GM21381 (cell line): ENCODE measurements at regions not wholly inside any gene's neighbourhood (a gene's known extent, or its start where the extent isn't known, plus 50 kb on each side); places are given as distances from the start of the nearest gene placed in this dataset.
"Not testable (repeated sequence)": the region's sequence is repeated elsewhere in the genome, so short reads cannot be mapped to it uniquely, and the experiment has no call there.

Experiments used
- ATAC-seq: cut with Tn5 transposase; IDR thresholded peaks from one replicate; pipeline ENCODE4 v1.9.1; 2021; ENCODE audit warnings: mild to moderate bottlenecking, moderate library complexity; ENCODE audit not compliant: unreplicated experiment

GRCh38 chr20:41690702-41691101 lies 72.5 kb upstream of the CHD6 start:
- ATAC-seq: no peak

GRCh38 chr20:41686961-41687360 lies 68.8 kb upstream of the CHD6 start:
- no peak for ATAC-seq

- ATAC-seq: not testable (repeated sequence)
Observed at GRCh38 chr20:41685145-41685544, 67.0 kb upstream of the CHD6 start.

- ATAC-seq: no peak
Observed at GRCh38 chr20:41678799-41679198, 60.6 kb upstream of the CHD6 start.

GRCh38 chr20:41672282-41672681 lies 54.1 kb upstream of the CHD6 start:
- no peak for ATAC-seq

GRCh38 chr20:41671143-41671542 lies 53.0 kb upstream of the CHD6 start:
- no peak for ATAC-seq

GRCh38 chr20:41670631-41671030 lies 52.5 kb upstream of the CHD6 start:
- no peak for ATAC-seq

- ATAC-seq: no peak
Observed at GRCh38 chr20:41669708-41670263, 51.6 kb upstream of the CHD6 start.

- no peak for ATAC-seq
Observed at GRCh38 chr20:41668057-41668749, 50.0 kb upstream of the CHD6 start.
